Suprapubic skin (tissue), 3 donors: ENCODE measurements at regions not wholly inside any gene's neighbourhood (a gene's known extent, or its start where the extent isn't known, plus 50 kb on each side); places are given as distances from the start of the nearest gene placed in this dataset.

ENCODE experiments used
- EP300 ChIP-seq: sonication (generic); formaldehyde crosslinking; IDR thresholded peaks from one replicate; pipeline ENCODE4 v1.6.1; 2017; ENCODE audit warnings: antibody characterized with exemption
- POLR2A ChIP-seq, 2 donors: fragments of 450-650 bp; IDR thresholded peaks; one replicate each; pipeline ENCODE4 v1.6.1; 2017; ENCODE audit warnings: antibody characterized with exemption in 2 of 2, mild to moderate bottlenecking in 2 of 2, moderate library complexity in 2 of 2
- TF ChIP-seq, protein P1 (sequence below), 2 donors: fragments of 200-600 bp in 1 of 2; fragments of 450-650 bp in 1 of 2; sonication (generic) in 1 of 2; IDR thresholded peaks; one replicate each; pipeline ENCODE4 v1.5.1; 2016 to 2019; ENCODE audit warnings: antibody characterized with exemption in 2 of 2, mild to moderate bottlenecking in 1 of 2, moderate library complexity in 1 of 2

DNA sequence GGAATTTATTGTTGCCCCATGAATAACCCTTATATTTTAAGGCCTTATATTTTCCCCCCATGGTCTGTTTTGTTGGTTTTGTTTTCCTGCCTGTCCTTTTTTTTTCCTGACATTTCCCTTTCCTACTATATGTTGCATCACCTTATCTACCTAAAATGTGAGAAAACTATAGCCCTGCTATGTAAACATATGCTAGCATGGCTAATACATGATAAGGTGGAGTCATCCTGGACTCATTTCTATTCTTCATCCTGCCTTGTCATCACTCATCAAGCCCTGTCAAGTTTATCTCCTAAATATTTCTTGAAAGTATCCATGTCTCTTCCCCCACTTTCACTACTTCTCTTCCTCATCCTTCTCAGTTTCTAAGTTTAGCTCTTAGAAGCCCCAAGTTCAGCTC lies 2168.8 kb upstream of the RAG2 start:
- TF ChIP-seq, protein P1, sequence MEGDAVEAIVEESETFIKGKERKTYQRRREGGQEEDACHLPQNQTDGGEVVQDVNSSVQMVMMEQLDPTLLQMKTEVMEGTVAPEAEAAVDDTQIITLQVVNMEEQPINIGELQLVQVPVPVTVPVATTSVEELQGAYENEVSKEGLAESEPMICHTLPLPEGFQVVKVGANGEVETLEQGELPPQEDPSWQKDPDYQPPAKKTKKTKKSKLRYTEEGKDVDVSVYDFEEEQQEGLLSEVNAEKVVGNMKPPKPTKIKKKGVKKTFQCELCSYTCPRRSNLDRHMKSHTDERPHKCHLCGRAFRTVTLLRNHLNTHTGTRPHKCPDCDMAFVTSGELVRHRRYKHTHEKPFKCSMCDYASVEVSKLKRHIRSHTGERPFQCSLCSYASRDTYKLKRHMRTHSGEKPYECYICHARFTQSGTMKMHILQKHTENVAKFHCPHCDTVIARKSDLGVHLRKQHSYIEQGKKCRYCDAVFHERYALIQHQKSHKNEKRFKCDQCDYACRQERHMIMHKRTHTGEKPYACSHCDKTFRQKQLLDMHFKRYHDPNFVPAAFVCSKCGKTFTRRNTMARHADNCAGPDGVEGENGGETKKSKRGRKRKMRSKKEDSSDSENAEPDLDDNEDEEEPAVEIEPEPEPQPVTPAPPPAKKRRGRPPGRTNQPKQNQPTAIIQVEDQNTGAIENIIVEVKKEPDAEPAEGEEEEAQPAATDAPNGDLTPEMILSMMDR (IDR thresholded peaks at IDR 0.05), result no peak
- TF ChIP-seq POLR2A (IDR thresholded peaks at IDR 0.05) (no peak), EP300 (no peak)
